NT2/D1 (cell line): ENCODE measurements at regions not wholly inside any gene's neighbourhood (a gene's known extent, or its start where the extent isn't known, plus 50 kb on each side); places are given as distances from the start of the nearest gene placed in this dataset.

Source experiments
- DNase-seq: peaks from one replicate; pipeline ENCODE4 v3.0.0-alpha.2; 2011; ENCODE audit warnings: low read depth, low spot score
- H3K27me3 ChIP-seq: 2 replicates; pipeline ENCODE4 v1.6.0; 2011; ENCODE audit warnings: mild to moderate bottlenecking; ENCODE audit not compliant: insufficient read length, insufficient read depth
- H3K36me3 ChIP-seq: 2 replicates; pipeline ENCODE4 v1.6.1; 2011; ENCODE audit warnings: mild to moderate bottlenecking, low read length, mixed read lengths; ENCODE audit not compliant: insufficient read depth, insufficient read length
- H3K4me1 ChIP-seq: 2 replicates; pipeline ENCODE4 v1.5.1; 2011; ENCODE audit not compliant: insufficient read depth, insufficient read length
- H3K4me3 ChIP-seq: 2 replicates; pipeline ENCODE4 v1.5.1; 2011; ENCODE audit warnings: low read depth; ENCODE audit not compliant: insufficient read length
- H3K9ac ChIP-seq: 2 replicates; pipeline ENCODE4 v1.6.0; 2011; ENCODE audit warnings: low read depth; ENCODE audit not compliant: insufficient read length
- H3K9me3 ChIP-seq: 2 replicates; pipeline ENCODE4 v1.5.1; 2011; ENCODE audit warnings: mild to moderate bottlenecking, low read length; ENCODE audit not compliant: insufficient read depth
- SUZ12 ChIP-seq: IDR thresholded peaks from 2 replicates; pipeline ENCODE4 v1.6.1; 2011; ENCODE audit not compliant: insufficient read length, insufficient read depth; ENCODE audit errors: extremely low read depth
- YY1 ChIP-seq: IDR thresholded peaks from 2 replicates; pipeline ENCODE4 v1.6.1; 2011; ENCODE audit not compliant: insufficient read length, insufficient read depth
- ZNF274 ChIP-seq: IDR thresholded peaks from 2 replicates; pipeline ENCODE4 v1.6.1; 2011; ENCODE audit warnings: mild to moderate bottlenecking, low read depth, low read length

DNA sequence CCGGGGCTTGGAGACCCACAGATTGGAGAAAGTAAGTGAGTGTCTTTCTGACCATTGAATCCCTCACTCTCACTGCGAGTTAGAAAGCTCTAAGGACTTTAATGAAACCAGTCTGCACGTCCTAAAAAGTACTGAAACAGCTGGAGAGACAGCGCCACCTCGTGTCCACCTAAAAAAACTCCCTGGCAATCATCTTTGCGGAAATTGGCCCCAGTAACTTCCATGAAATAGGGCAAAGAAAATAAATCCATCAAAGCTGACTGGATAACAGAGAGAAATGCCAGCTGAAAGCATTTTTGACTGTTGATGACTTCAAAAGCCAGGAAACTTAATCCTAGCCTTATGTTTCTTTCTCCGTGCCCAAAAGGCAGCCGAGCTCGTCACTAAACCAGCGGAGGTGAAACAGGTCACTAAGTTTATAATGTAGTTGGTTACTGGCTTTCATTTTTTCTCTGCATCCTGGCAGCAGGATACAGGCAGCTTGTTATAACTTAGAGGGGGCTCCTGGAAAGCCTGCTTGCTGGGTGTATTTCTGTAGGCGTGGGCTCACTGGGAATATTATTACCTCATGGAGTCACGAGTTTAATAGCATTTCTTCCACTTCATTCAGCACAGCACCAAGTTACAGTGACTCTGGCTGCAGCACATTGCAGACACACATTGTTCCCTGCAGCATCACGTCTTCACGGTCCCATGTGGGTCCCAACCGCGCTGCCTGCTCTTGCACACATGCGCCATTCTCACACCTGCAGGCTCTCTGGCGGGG lies 266.5 kb downstream of the HRH4 start:
- no peak overlapping the region for H3K9ac ChIP-seq
- peak; percentile 65 for DNase-seq
- no peaks in the 10 kb centered on the region for H3K9me3 ChIP-seq
- no peaks in the 10 kb centered on the region for H3K4me1 ChIP-seq
- H3K36me3 ChIP-seq, result no peaks in the 10 kb centered on the region
- H3K27me3 ChIP-seq, result no peaks in the 10 kb centered on the region
- TF ChIP-seq YY1, result no peak
- no peak for TF ChIP-seq ZNF274
- no peak for TF ChIP-seq SUZ12
- H3K4me3 ChIP-seq, result no peak overlapping the region

DNA sequence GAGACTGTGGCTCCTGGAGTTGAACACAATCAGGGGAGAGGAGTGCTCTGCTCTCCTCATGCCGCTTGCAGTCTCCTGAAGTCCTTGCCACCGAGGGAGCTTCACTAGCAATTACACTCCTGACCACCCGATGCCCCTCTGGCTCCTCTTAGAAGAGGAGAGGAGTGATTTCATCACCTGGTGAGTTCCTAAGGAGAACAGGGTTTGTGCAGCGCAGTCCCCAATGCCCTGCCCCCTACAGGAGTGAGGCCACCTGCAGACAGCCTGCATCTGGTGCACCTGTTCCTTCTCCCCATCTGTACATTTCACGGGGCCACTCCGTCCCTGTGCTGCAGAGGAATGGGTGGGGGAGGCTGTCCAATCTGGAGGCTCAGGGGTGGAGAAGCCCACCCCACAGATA lies 267.2 kb downstream of the HRH4 start:
- Histone ChIP-seq H3K36me3 (no peaks in the 10 kb centered on the region), H3K4me3 (no peak overlapping the region), H3K9me3 (no peaks in the 10 kb centered on the region), H3K27me3 (no peaks in the 10 kb centered on the region), H3K4me1 (no peaks in the 10 kb centered on the region), H3K9ac (no peak overlapping the region)
- DNase-seq, result no peak
- no peak for TF ChIP-seq ZNF274
- TF ChIP-seq YY1, result no peak
- no peak for TF ChIP-seq SUZ12

DNA sequence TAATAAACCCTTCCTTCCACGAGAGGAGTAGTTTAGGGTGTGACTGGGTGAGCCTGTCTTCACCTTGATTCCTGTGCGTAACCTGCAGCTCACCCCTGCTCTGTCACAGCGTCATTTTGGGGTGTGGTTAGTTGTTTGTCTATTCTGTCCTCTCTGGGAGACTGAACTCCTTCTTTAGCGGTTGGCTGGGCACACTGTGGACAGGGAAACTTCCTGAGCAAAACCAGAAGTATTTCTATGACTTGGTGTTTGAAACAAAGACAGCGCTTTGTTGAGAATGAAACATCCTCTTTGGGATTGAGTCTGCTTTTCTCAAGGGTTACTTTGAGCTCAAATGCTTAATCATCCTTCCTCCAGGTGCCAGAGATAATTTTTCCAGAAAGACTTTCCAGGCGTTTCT lies 270.7 kb downstream of the HRH4 start:
- TF ChIP-seq YY1 (no peak), ZNF274 (no peak), SUZ12 (no peak)
- Histone ChIP-seq H3K27me3 (no peaks in the 10 kb centered on the region), H3K4me1 (no peaks in the 10 kb centered on the region), H3K9me3 (no peaks in the 10 kb centered on the region), H3K36me3 (no peaks in the 10 kb centered on the region), H3K4me3 (no peak overlapping the region), H3K9ac (no peak overlapping the region)
- DNase-seq, result no peak

DNA sequence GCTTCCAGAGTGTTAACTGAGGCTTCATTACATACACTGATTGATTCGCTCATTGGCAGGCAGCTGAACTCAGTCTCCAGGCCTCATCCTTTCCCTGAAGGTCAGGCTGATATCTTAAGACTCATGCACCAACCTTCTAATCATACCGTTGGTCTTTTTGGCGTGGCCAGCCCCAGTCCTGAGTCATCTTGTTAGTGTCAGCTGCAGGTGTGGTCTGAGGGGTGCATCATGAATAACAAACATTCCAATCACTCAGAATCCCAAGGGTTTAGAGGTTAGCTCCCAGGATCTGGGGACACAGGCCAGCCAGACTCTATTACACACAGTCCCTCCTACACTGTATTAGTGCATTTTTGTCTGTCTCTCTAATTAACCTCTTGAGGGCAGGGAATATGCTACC lies 271.5 kb downstream of the HRH4 start:
- no peaks in the 10 kb centered on the region for H3K9me3 ChIP-seq
- no peak overlapping the region for H3K9ac ChIP-seq

DNA sequence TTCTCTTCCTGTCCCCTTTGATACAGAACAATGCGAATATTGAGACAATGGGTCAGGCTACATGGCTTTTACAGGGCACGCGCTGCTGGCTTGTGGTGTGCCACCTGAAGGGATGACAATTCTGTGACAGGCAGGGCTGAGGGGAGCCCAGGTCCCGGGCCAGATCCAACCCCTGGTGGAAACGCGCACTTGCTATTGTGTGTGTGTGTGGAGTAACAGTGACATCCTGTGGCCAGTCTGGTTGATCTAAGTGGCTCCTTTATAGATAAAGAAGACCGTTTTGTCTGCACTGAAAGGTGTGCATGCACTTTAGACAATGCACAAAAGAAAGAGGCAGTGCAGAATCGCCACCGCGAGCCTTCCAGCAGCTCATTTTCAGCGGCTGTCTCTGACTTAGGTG lies 273.6 kb downstream of the HRH4 start:
- Histone ChIP-seq H3K9ac (no peak overlapping the region), H3K9me3 (no peaks in the 10 kb centered on the region), H3K4me1 (no peaks in the 10 kb centered on the region), H3K27me3 (no peaks in the 10 kb centered on the region), H3K36me3 (no peaks in the 10 kb centered on the region), H3K4me3 (no peak overlapping the region)
- no peak for DNase-seq
- TF ChIP-seq YY1 (no peak), ZNF274 (no peak), SUZ12 (no peak)

More for the DNA sequence above, 271.5 kb downstream of the HRH4 start:
- H3K4me3 ChIP-seq, result no peak overlapping the region
- TF ChIP-seq ZNF274, result no peak
- TF ChIP-seq YY1, result no peak
- TF ChIP-seq SUZ12, result no peak
- H3K36me3 ChIP-seq, result no peaks in the 10 kb centered on the region
- DNase-seq, result no peak
- H3K4me1 ChIP-seq, result no peaks in the 10 kb centered on the region
- H3K27me3 ChIP-seq, result no peaks in the 10 kb centered on the region

DNA sequence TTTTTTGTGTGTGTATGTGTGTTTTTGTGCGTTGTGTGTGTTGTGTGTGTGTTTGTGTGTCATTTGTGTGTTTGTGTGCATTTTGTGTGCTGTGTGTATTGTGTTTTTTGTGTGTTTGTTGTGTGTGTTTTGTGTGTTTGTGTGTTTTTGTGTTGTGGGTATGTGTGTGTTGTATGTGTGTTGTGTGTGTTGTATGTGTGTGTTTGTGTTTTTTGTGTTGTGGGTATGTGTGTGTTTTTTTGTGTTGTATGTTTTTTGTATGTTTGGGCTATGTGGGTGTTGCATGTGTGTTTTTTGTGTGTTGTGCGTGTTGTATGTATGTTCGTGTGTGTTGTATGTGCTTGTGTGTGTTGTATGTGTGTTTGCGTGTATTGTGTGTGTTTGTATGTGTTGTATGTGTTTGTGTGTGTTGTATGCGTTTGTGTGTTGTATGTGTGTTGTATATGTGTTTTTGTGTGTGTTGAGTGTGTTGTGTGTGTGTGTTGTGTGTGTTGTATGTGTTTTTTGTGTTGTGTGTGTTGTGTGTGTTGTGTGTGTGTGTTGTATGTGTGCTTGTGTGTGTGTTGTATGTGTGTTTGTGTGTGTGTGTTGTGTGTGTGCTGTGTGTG lies 275.3 kb downstream of the HRH4 start:
- DNase-seq, result no peak
- no peak overlapping the region for H3K4me3 ChIP-seq
- H3K9me3 ChIP-seq, result no peaks in the 10 kb centered on the region
- H3K36me3 ChIP-seq, result no peaks in the 10 kb centered on the region
- TF ChIP-seq YY1 (no peak), ZNF274 (no peak), SUZ12 (no peak)
- no peaks in the 10 kb centered on the region for H3K4me1 ChIP-seq
- no peaks in the 10 kb centered on the region for H3K27me3 ChIP-seq
- no peak overlapping the region for H3K9ac ChIP-seq

DNA sequence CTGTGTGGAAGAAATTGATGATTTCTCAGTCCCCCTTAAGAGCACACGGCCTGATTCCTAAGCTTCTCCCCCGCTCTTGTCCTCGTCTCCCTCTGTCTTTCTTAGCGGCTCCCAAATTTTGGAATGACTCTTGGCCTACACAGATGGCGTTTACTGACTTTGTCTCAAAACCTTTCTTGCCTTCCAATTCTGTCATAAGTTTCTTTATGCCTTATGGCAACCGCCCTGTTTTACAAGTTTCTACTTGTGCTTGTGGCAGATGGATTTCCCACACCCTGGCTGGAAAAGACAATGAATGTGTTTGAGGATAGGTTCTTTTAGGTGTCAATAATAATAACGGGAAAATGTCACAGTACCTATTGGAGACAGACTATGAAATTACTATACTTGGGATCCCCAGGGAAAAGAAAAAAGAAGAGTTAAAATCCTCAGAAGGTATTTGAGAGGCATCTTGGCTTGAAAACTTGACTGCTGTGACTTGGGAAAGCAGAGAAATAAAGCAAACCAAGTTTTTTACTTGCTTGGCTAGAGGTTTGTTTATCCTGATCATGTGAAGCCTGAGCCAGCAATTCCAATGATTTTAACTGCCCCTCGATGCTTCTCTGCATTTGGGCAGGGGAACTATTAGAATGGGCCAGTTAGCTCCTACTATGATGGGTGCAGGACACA lies 276.4 kb downstream of the HRH4 start:
- no peak for TF ChIP-seq SUZ12
- TF ChIP-seq ZNF274, result no peak
- H3K9ac ChIP-seq, result no peak overlapping the region
- H3K4me3 ChIP-seq, result no peak overlapping the region
- DNase-seq, result no peak
- H3K9me3 ChIP-seq, result no peaks in the 10 kb centered on the region
- no peaks in the 10 kb centered on the region for H3K36me3 ChIP-seq
- H3K27me3 ChIP-seq, result no peaks in the 10 kb centered on the region
- no peaks in the 10 kb centered on the region for H3K4me1 ChIP-seq
